ENCODE measurements at regions not wholly inside any gene's neighbourhood (a gene's known extent, or its start where the extent isn't known, plus 50 kb on each side); places are given as distances from the start of the nearest gene placed in this dataset.

- DNase-seq (ENCODE audit: insufficient read length) = no peak
- no peak for FAIRE-seq
- TF ChIP-seq POLR2AphosphoS5 (IDR thresholded peaks at IDR 0.05; ENCODE audit: low read depth, low read length) = no peak
- no peak for TF ChIP-seq TAF1 (IDR thresholded peaks at IDR 0.05; ENCODE audit: borderline replicate concordance, low read depth, low read length)
- no peak for TF ChIP-seq POLR2A (IDR thresholded peaks at IDR 0.05; ENCODE audit: low read depth, low read length)
Observed at GRCh38 chr6:92052513-92052912, 1366.8 kb downstream of the EPHA7 start.

GRCh38 chr6:92050216-92050615 lies 1369.1 kb downstream of the EPHA7 start:
- DNase-seq (ENCODE audit: insufficient read length) = no peak
- TF ChIP-seq POLR2A (IDR thresholded peaks at IDR 0.05; ENCODE audit: low read depth, low read length) (no peak), POLR2AphosphoS5 (IDR thresholded peaks at IDR 0.05; ENCODE audit: low read depth, low read length) (no peak), TAF1 (IDR thresholded peaks at IDR 0.05; ENCODE audit: borderline replicate concordance, low read depth, low read length) (no peak)
- no peak for FAIRE-seq

- FAIRE-seq = no peak
- DNase-seq (ENCODE audit: insufficient read length) = no peak
Observed at GRCh38 chr6:92047860-92048259, 1371.5 kb downstream of the EPHA7 start.

GRCh38 chr6:92047152-92047850 lies 1372.1 kb downstream of the EPHA7 start:
- no peak for FAIRE-seq
- no peak for DNase-seq (ENCODE audit: insufficient read length)
- TF ChIP-seq POLR2A (IDR thresholded peaks at IDR 0.05; ENCODE audit: low read depth, low read length) = no peak
- TF ChIP-seq POLR2AphosphoS5 (IDR thresholded peaks at IDR 0.05; ENCODE audit: low read depth, low read length) = no peak
- TF ChIP-seq TAF1 (IDR thresholded peaks at IDR 0.05; ENCODE audit: borderline replicate concordance, low read depth, low read length) = no peak

More at GRCh38 chr6:92047860-92048259, 1371.5 kb downstream of the EPHA7 start:
- TF ChIP-seq POLR2AphosphoS5 (IDR thresholded peaks at IDR 0.05; ENCODE audit: low read depth, low read length) (no peak), TAF1 (IDR thresholded peaks at IDR 0.05; ENCODE audit: borderline replicate concordance, low read depth, low read length) (no peak), POLR2A (IDR thresholded peaks at IDR 0.05; ENCODE audit: low read depth, low read length) (no peak)

GRCh38 chr6:92044312-92044711 lies 1375.0 kb downstream of the EPHA7 start:
- DNase-seq (ENCODE audit: insufficient read length) (no peak), FAIRE-seq (no peak)
- TF ChIP-seq POLR2A (IDR thresholded peaks at IDR 0.05; ENCODE audit: low read depth, low read length) (no peak), POLR2AphosphoS5 (IDR thresholded peaks at IDR 0.05; ENCODE audit: low read depth, low read length) (no peak), TAF1 (IDR thresholded peaks at IDR 0.05; ENCODE audit: borderline replicate concordance, low read depth, low read length) (no peak)

- no peak for FAIRE-seq
- DNase-seq (ENCODE audit: insufficient read length) = no peak
- no peak for TF ChIP-seq POLR2AphosphoS5 (IDR thresholded peaks at IDR 0.05; ENCODE audit: low read depth, low read length)
- TF ChIP-seq POLR2A (IDR thresholded peaks at IDR 0.05; ENCODE audit: low read depth, low read length) = no peak
- TF ChIP-seq TAF1 (IDR thresholded peaks at IDR 0.05; ENCODE audit: borderline replicate concordance, low read depth, low read length) = no peak
Observed at GRCh38 chr6:92043777-92044176, 1375.6 kb downstream of the EPHA7 start.

GRCh38 chr6:92026878-92027277 lies 1392.5 kb downstream of the EPHA7 start:
- TF ChIP-seq TAF1 (IDR thresholded peaks at IDR 0.05; ENCODE audit: borderline replicate concordance, low read depth, low read length) (no peak), POLR2AphosphoS5 (IDR thresholded peaks at IDR 0.05; ENCODE audit: low read depth, low read length) (no peak), POLR2A (IDR thresholded peaks at IDR 0.05; ENCODE audit: low read depth, low read length) (no peak)
- DNase-seq (ENCODE audit: insufficient read length) (no peak), FAIRE-seq (no peak)

- FAIRE-seq (no peak), DNase-seq (ENCODE audit: insufficient read length) (no peak)
- no peak for TF ChIP-seq POLR2A (IDR thresholded peaks at IDR 0.05; ENCODE audit: low read depth, low read length)
- no peak for TF ChIP-seq POLR2AphosphoS5 (IDR thresholded peaks at IDR 0.05; ENCODE audit: low read depth, low read length)
- no peak for TF ChIP-seq TAF1 (IDR thresholded peaks at IDR 0.05; ENCODE audit: borderline replicate concordance, low read depth, low read length)
Observed at GRCh38 chr6:92024881-92025280, 1394.5 kb downstream of the EPHA7 start.

- TF ChIP-seq TAF1 (IDR thresholded peaks at IDR 0.05; ENCODE audit: borderline replicate concordance, low read depth, low read length) (no peak), POLR2A (IDR thresholded peaks at IDR 0.05; ENCODE audit: low read depth, low read length) (no peak), POLR2AphosphoS5 (IDR thresholded peaks at IDR 0.05; ENCODE audit: low read depth, low read length) (no peak)
- DNase-seq (ENCODE audit: insufficient read length) (no peak), FAIRE-seq (no peak)
Observed at GRCh38 chr6:92024110-92024509, 1395.2 kb downstream of the EPHA7 start.

GRCh38 chr6:92023410-92023966 lies 1395.9 kb downstream of the EPHA7 start:
- DNase-seq (ENCODE audit: insufficient read length) (no peak), FAIRE-seq (no peak)
- TF ChIP-seq TAF1 (IDR thresholded peaks at IDR 0.05; ENCODE audit: borderline replicate concordance, low read depth, low read length) = no peak

GRCh38 chr6:92011681-92012245 lies 1407.6 kb downstream of the EPHA7 start:
- DNase-seq (ENCODE audit: insufficient read length) (no peak), FAIRE-seq (no peak)
- no peak for TF ChIP-seq POLR2AphosphoS5 (IDR thresholded peaks at IDR 0.05; ENCODE audit: low read depth, low read length)
- no peak for TF ChIP-seq POLR2A (IDR thresholded peaks at IDR 0.05; ENCODE audit: low read depth, low read length)
- TF ChIP-seq TAF1 (IDR thresholded peaks at IDR 0.05; ENCODE audit: borderline replicate concordance, low read depth, low read length) = no peak
